CD4-positive, alpha-beta T cell treated with Interleukin-10 for 1 hour (primary cell): ENCODE measurements at regions not wholly inside any gene's neighbourhood (a gene's known extent, or its start where the extent isn't known, plus 50 kb on each side); places are given as distances from the start of the nearest gene placed in this dataset.

Experiments used
- DNase-seq: peaks from one replicate; pipeline ENCODE4 v3.0.0-alpha.2; 2020

GRCh38 chr6:4313044-4313686 is 177.8 kb upstream of the ECI2 start:
- DNase-seq, result no peak

- no peak for DNase-seq
Observed at GRCh38 chr6:4311976-4312860, 176.8 kb upstream of the ECI2 start.

- DNase-seq, result no peak
Observed at GRCh38 chr6:4309540-4309939, 174.2 kb upstream of the ECI2 start.

- no peak for DNase-seq
Observed at GRCh38 chr6:4308364-4308763, 173.0 kb upstream of the ECI2 start.

- DNase-seq, result no peak
Observed at GRCh38 chr6:4304927-4305455, 169.6 kb upstream of the ECI2 start.

GRCh38 chr6:4303638-4304037 is 168.3 kb upstream of the ECI2 start:
- DNase-seq, result no peak

- DNase-seq, result no peak
Observed at GRCh38 chr6:4302524-4302923, 167.1 kb upstream of the ECI2 start.

GRCh38 chr6:4301871-4302270 is 166.5 kb upstream of the ECI2 start:
- DNase-seq, result no peak

GRCh38 chr6:4300917-4301316 is 165.5 kb upstream of the ECI2 start:
- no peak for DNase-seq

GRCh38 chr6:4299476-4299875 is 164.1 kb upstream of the ECI2 start:
- no peak for DNase-seq

- DNase-seq, result no peak
Observed at GRCh38 chr6:4297348-4297747, 162.0 kb upstream of the ECI2 start.

GRCh38 chr6:4296552-4296951 is 161.2 kb upstream of the ECI2 start:
- DNase-seq, result no peak

GRCh38 chr6:4295783-4296155 is 160.4 kb upstream of the ECI2 start:
- no peak for DNase-seq

- DNase-seq, result no peak
Observed at GRCh38 chr6:4295058-4295782, 159.8 kb upstream of the ECI2 start.

GRCh38 chr6:4294636-4295035 is 159.3 kb upstream of the ECI2 start:
- DNase-seq, result no peak

GRCh38 chr6:4291453-4292403 is 156.4 kb upstream of the ECI2 start:
- DNase-seq, result no peak

- DNase-seq, result no peak
Observed at GRCh38 chr6:4289770-4290320, 154.5 kb upstream of the ECI2 start.

- no peak for DNase-seq
Observed at GRCh38 chr6:4287811-4288244, 152.5 kb upstream of the ECI2 start.

GRCh38 chr6:4287372-4287771 is 152.0 kb upstream of the ECI2 start:
- no peak for DNase-seq

GRCh38 chr6:4282926-4283325 is 147.6 kb upstream of the ECI2 start:
- DNase-seq, result no peak

GRCh38 chr6:4281341-4282293 is 146.2 kb upstream of the ECI2 start:
- DNase-seq, result peak; percentile 21
